Vagina (tissue), 2 donors: ENCODE measurements at regions not wholly inside any gene's neighbourhood (a gene's known extent, or its start where the extent isn't known, plus 50 kb on each side); places are given as distances from the start of the nearest gene placed in this dataset.

Source experiments
- DNase-seq, 2 donors: peaks; one replicate each; pipeline ENCODE4 v3.0.0-alpha.2; 2017; ENCODE audit errors: extremely low spot score in 2 of 2
- H3K27ac ChIP-seq: fragments of 200-600 bp; sonication (generic); one replicate; pipeline ENCODE4 v1.5.1; 2019
- H3K27me3 ChIP-seq: fragments of 200-600 bp; sonication (generic); one replicate; pipeline ENCODE4 v1.5.1; 2019
- H3K36me3 ChIP-seq, 2 donors: fragments of 200-600 bp; sonication (generic); one replicate each; pipeline ENCODE4 v1.5.1; 2017 to 2019
- H3K4me1 ChIP-seq: fragments of 200-600 bp; sonication (generic); one replicate; pipeline ENCODE4 v1.5.1; 2019
- H3K4me3 ChIP-seq, 2 donors: fragments of 200-600 bp; sonication (generic); 1 replicate in 1 of 2; 2 replicates in 1 of 2; pipeline ENCODE4 v1.5.1; 2016 to 2019
- H3K9me3 ChIP-seq: fragments of 200-600 bp; sonication (generic); one replicate; pipeline ENCODE4 v1.5.1; 2019
- CTCF ChIP-seq, 3 experiments: fragments of 450-650 bp in 2 of 3; fragments of 200-600 bp in 1 of 3; sonication (generic) in 1 of 3; IDR thresholded peaks; one replicate each; pipeline ENCODE4 v1.5.1; 2017 to 2019; ENCODE audit warnings: antibody characterized with exemption in 3 of 3, mild to moderate bottlenecking in 2 of 3, moderate library complexity in 2 of 3
- POLR2A ChIP-seq, 2 donors: fragments of 450-650 bp; IDR thresholded peaks; one replicate each; pipeline ENCODE4 v1.6.1; 2017; ENCODE audit warnings: antibody characterized with exemption in 2 of 2, mild to moderate bottlenecking in 2 of 2, moderate library complexity in 2 of 2
- POLR2AphosphoS5 ChIP-seq, 2 donors: sonication (generic); formaldehyde crosslinking; IDR thresholded peaks; one replicate each; pipeline ENCODE4 v1.9.0; 2017; ENCODE audit warnings: antibody characterized with exemption in 2 of 2, mild to moderate bottlenecking in 2 of 2, low read depth in 1 of 2; ENCODE audit not compliant: insufficient read depth in 1 of 2
- intact Hi-C: fragments of 100-400 bp; cut with DNase I; formaldehyde crosslinking; loops from one replicate; pipeline ENCODE4 v1.15.1; 2023

GRCh38 chr3:177547711-177548350 is 350.5 kb upstream of the TBL1XR1 start:
- intact Hi-C loops, result no loop called here
- H3K36me3 ChIP-seq, result no peaks in the 10 kb centered on the region
- H3K27ac ChIP-seq, result no peak overlapping the region
- TF ChIP-seq CTCF (IDR thresholded peaks at IDR 0.05), result no peak
- TF ChIP-seq POLR2AphosphoS5 (IDR thresholded peaks at IDR 0.05; ENCODE audit: insufficient read depth in 1 of 2, low read depth in 1 of 2), result no peak
- no peak for TF ChIP-seq POLR2A (IDR thresholded peaks at IDR 0.05)
- H3K27me3 ChIP-seq, result no peaks in the 10 kb centered on the region
- no peaks in the 10 kb centered on the region for H3K4me1 ChIP-seq
- no peak overlapping the region for H3K4me3 ChIP-seq
- no peak for DNase-seq
- H3K9me3 ChIP-seq, result no peaks in the 10 kb centered on the region

- Histone ChIP-seq H3K27ac (no peak overlapping the region), H3K27me3 (no peaks in the 10 kb centered on the region), H3K4me1 (peaks cover 11% of the 10 kb centered on the region), H3K4me3 (no peak overlapping the region), H3K36me3 (no peaks in the 10 kb centered on the region), H3K9me3 (no peaks in the 10 kb centered on the region)
- no peak for TF ChIP-seq POLR2AphosphoS5 (IDR thresholded peaks at IDR 0.05; ENCODE audit: insufficient read depth in 1 of 2, low read depth in 1 of 2)
- TF ChIP-seq CTCF (IDR thresholded peaks at IDR 0.05), result no peak
- TF ChIP-seq POLR2A (IDR thresholded peaks at IDR 0.05), result no peak
- no peak for DNase-seq
- intact Hi-C loops, result no loop called here
Measured at GRCh38 chr3:177550667-177551066, 353.4 kb upstream of the TBL1XR1 start.

DNA sequence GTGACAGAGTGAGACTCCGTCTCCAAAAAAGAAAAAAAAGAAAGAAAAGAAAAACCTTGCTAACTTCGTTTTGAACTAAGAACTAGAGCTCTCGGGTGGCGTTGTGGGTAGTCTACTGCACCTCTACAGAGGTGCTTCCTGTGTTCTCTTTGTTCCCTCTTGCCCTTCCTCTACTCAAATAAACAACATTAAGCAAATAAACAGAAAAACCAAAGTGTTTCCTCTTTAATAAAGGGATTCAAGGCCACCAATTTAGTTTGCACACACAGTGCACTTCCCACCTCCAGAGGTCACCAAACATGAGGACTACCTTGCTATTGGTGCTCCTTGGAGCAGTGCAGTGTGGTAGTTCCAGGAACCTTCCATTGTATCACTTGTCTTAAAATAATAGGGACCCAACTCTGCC is 354.2 kb upstream of the TBL1XR1 start:
- Histone ChIP-seq H3K36me3 (no peaks in the 10 kb centered on the region), H3K4me3 (no peak overlapping the region), H3K9me3 (no peaks in the 10 kb centered on the region), H3K27me3 (no peaks in the 10 kb centered on the region), H3K4me1 (peaks cover 11% of the 10 kb centered on the region), H3K27ac (no peak overlapping the region)
- DNase-seq, result no peak
- no peak for TF ChIP-seq CTCF (IDR thresholded peaks at IDR 0.05)
- intact Hi-C loops, result no loop called here

GRCh38 chr3:177552051-177552450 is 354.8 kb upstream of the TBL1XR1 start:
- H3K27ac ChIP-seq, result no peak overlapping the region
- no peaks in the 10 kb centered on the region for H3K36me3 ChIP-seq
- no peak for TF ChIP-seq POLR2AphosphoS5 (IDR thresholded peaks at IDR 0.05; ENCODE audit: insufficient read depth in 1 of 2, low read depth in 1 of 2)
- no peak for TF ChIP-seq POLR2A (IDR thresholded peaks at IDR 0.05)
- TF ChIP-seq CTCF (IDR thresholded peaks at IDR 0.05), result no peak
- no peaks in the 10 kb centered on the region for H3K27me3 ChIP-seq
- peaks cover 11% of the 10 kb centered on the region for H3K4me1 ChIP-seq
- H3K4me3 ChIP-seq, result no peak overlapping the region
- intact Hi-C loops, result no loop called here
- no peaks in the 10 kb centered on the region for H3K9me3 ChIP-seq
- no peak for DNase-seq

DNA sequence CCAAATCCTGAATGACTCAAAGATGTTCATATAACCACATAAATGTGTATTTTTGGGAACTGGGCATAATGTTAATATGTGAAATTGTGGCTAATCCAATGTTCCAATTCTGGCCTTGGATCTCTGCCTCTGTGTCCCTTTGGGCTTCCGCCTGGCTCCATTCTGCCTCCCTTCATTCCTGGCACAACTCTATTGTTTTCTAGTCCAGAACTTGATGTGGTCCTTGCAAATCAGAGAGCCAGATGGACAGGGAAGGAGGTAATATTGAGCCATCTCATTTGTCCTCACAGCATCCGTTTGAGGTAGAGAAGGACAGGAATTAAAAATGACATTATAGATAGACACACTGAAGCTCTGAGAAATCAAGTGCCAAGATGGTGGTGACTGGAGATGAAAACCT is 355.7 kb upstream of the TBL1XR1 start:
- DNase-seq, result no peak
- Histone ChIP-seq H3K27ac (no peak overlapping the region), H3K9me3 (no peaks in the 10 kb centered on the region), H3K4me3 (no peak overlapping the region), H3K27me3 (no peaks in the 10 kb centered on the region), H3K4me1 (peaks cover 11% of the 10 kb centered on the region), H3K36me3 (no peaks in the 10 kb centered on the region)
- intact Hi-C loops, result no loop called here
- TF ChIP-seq POLR2AphosphoS5 (IDR thresholded peaks at IDR 0.05; ENCODE audit: insufficient read depth in 1 of 2, low read depth in 1 of 2) (no peak), CTCF (IDR thresholded peaks at IDR 0.05) (no peak), POLR2A (IDR thresholded peaks at IDR 0.05) (no peak)
